GM20000 (cell line): ENCODE measurements at regions not wholly inside any gene's neighbourhood (a gene's known extent, or its start where the extent isn't known, plus 50 kb on each side); places are given as distances from the start of the nearest gene placed in this dataset.

Source experiments
- DNase-seq: peaks from one replicate; pipeline ENCODE4 v3.0.0; 2012; ENCODE audit warnings: low spot score
- TF ChIP-seq, protein P1 (sequence below): IDR thresholded peaks from 2 replicates; pipeline ENCODE4 v1.5.1; 2012; ENCODE audit warnings: mild to moderate bottlenecking, control low read depth; ENCODE audit errors: extremely low read depth, missing control alignments

DNA sequence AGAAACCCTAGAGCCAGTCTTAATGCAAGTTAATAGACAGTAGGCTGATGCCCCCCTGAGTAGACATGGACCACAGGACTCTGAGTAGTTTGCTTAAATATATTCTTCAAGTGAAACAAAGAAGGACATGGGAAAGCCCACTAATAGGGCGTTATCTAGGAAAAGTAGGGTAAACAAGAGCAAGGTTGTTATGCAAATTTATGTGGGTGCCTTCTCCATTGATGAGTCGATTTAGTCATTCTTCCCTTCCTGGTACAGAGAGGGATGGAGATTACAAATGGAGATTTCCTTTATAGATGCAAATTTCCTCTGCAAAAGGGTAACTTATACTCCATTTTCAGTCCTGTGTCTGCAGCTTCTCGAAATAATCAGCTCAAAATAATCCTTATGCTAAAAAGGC, 262.0 kb downstream of the CD83 start:
- TF ChIP-seq, protein P1, sequence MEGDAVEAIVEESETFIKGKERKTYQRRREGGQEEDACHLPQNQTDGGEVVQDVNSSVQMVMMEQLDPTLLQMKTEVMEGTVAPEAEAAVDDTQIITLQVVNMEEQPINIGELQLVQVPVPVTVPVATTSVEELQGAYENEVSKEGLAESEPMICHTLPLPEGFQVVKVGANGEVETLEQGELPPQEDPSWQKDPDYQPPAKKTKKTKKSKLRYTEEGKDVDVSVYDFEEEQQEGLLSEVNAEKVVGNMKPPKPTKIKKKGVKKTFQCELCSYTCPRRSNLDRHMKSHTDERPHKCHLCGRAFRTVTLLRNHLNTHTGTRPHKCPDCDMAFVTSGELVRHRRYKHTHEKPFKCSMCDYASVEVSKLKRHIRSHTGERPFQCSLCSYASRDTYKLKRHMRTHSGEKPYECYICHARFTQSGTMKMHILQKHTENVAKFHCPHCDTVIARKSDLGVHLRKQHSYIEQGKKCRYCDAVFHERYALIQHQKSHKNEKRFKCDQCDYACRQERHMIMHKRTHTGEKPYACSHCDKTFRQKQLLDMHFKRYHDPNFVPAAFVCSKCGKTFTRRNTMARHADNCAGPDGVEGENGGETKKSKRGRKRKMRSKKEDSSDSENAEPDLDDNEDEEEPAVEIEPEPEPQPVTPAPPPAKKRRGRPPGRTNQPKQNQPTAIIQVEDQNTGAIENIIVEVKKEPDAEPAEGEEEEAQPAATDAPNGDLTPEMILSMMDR = no peak
- no peak for DNase-seq

DNA sequence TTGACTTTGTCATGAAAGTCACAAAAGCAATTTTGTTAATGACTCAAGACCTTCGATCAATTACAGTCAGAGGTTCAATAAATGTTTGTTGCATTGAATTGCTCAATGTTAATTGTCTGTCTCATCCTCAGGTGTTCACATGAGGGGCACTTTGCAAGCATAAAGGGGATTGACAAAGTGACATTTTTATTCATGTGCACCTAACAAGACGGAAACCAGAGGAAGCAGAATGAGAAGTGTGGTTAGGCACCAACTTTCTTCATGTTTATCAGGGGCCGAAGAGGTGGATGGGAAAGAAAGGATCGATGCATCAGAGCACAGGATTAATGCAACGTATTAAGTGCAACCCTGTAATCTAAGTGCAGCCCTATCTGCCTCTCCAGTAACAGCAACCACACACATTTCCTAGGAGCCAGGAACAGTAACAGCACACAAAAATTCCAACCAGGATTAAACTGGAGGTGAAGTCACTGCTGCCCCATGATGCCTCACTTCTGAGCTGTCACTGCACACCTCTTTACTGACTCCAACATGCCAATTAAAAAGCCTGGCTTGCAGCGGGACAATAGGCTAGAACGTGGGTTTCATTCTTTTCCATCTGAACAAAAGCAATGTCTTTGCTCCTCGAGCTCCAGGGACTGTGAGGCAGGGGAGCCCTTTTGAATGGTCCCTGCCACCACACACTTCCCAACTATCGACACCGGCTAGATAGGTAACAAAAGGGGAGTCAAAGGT, 262.7 kb downstream of the CD83 start:
- no peak for DNase-seq
- TF ChIP-seq, protein P1 = no peak

DNA sequence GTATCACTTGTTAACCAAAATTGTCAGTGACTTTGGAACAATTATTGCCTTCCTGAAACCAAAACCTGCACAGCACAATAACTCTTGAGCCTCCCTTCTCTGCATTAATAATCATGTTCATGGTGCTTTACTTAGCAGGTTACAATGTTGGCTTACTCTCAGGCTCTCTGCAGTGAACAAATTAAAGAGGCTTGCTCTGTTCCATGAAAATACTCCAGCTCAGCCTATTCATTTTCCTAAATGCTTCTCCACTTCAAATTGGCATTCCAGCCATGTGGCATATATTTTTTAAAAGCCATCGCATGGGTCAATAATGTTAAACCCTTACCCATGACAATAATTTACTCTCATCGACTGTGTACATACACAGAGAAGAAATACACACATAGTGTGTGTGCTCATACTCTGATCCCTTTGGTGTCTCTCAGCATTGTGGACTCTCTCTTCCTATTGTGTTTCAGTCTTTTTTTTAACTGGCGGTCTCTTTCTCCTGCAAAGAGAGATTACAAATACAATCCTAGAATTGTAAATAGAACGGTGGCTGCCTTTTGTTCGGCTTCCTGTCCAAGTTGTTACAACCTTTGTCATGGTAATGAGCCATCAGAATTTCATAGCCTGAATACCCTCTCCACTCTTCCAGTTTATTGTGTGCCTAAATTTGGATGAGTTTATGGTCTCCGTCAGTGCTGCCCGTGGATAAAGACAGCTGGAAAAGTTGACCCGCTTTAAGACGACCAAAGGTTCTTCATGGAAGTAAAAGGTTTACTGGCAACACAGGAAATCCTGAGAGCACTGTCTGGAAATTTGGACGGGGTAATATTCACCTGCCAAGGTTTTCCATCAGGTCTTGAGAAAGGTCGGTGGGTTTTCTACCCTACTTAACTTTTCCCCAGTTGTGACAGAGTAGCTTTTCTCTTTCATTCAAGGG, 263.6 kb downstream of the CD83 start:
- no peak for DNase-seq

DNA sequence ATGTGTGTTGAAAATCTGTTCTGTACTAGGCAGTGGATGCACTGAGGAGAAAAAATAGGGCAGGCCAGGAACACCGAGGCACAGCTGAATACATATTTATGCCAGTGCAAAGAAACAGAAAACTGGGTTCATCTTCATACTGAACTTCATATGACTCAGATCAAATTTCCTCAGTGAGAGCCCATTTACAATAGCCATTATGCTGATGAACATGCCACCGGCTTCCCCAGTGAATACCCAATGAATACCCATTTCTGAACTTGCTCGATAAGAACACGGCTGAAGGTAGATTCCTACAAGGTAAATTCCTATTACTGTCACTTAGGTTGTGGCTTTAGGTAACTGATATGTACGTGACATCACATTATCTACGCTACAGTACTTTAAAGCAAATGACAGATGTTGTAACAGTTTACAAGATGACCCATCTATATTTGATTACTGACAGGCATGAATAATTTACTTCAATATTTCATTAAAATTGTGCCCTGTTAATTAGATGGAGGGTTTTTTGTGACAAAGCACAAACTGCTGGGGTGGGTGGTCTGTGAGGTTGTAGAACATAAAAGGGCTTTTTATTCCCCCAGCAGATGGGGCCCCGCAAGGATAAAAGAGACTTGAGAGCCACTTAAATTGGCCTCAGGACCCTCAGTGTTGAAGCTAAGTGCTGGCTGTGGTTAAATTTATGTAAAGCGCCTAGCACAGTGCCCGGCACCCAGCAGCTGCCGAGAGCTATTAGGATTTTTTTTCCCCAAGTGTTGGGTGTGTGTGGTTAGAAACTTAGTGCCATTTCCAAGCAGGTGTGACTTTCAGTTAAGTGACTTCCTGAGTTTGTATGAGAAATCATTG, 264.5 kb downstream of the CD83 start:
- TF ChIP-seq, protein P1 = no peak
- no peak for DNase-seq

More for the DNA sequence above, 263.6 kb downstream of the CD83 start:
- TF ChIP-seq, protein P1 = no peak

DNA sequence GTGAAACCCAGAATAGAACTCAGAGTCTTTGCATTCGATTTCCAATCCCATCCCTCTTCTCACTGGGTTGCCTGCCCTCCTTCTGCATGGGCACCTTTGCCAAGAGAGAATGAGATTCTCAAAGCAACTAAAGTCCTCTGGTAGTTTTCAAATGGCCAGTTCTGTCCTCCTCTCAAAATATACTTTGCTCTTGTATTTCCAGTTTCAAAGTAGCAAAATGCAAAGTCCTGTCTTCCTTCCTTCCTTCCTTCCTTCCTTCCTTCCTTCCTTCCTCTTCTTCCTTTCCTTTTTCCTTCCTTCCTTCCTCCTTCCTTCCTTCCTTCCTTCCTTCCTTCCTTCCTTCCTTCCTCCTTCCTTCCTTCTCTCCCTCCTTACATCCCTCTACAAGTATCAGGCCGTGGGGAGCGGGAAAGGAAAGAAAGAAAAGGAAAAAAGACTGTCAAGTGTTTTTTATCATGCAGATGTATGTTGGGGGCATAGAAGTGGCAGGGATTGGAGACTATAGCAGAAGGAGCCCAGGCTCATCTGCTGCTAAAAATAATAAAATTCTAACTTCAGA, 265.2 kb downstream of the CD83 start:
- DNase-seq = no peak
- TF ChIP-seq, protein P1 = no peak

DNA sequence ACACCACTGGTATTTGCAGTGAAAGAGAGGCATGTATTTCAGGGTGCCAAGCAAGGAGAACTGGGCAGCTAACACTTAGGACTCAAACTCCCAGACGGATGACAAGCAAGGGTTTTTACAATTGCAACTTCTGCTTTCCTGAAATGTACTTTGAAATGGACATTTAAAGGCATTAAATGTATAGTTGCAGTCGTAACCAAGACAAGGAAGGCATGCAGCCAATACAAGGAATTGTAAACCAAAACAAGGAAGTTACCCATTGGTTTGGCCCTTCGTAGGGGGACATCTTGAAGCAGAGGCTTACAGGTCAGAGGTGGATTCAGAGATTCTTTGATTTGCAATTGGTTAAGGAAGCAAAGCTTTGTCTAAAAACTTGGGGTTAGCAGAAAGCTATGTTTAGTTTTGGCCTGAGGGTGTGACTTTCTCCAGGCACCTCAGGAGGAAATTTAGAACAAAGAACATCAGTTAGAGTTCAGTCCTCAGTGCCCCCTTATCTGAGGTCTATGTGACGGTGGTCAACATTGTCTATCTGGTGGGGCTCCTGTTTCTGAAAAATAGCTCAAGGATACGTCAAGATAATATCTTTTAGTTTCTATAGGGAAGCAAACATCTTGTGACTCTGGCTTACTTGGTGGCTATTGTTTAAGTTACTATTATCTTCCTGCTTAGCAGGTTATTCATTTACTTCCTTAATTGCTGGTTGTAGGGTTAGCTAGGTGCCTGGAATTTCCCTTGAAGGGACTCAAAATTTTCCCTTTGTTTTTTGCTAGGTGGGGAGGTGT, 266.0 kb downstream of the CD83 start:
- TF ChIP-seq, protein P1 = no peak
- no peak for DNase-seq
